PC-9 (cell line): ENCODE measurements at regions not wholly inside any gene's neighbourhood (a gene's known extent, or its start where the extent isn't known, plus 50 kb on each side); places are given as distances from the start of the nearest gene placed in this dataset.

ENCODE experiments used
- BruUV-seq: library from RNA; stranded (reverse); fragments of 400-500 nt; replicated peaks from 2 replicates; lab custom pipeline; 2021; lab: Mats Ljungman, UMichigan
- CTCF ChIA-PET: fragments of 300-600 bp; sonication (Branson Sonifier 250); formaldehyde crosslinking; loops from one replicate; lab custom pipeline; 2022; ENCODE audit warnings: antibody characterized with exemption; lab: Charles Lee
- POLR2A ChIA-PET: fragments of 300-600 bp; sonication (Branson Sonifier 250); formaldehyde crosslinking; loops from one replicate; lab custom pipeline; 2022; ENCODE audit warnings: antibody characterized with exemption; ENCODE audit not compliant: unreplicated experiment; lab: Charles Lee
- DNase-seq, 2 experiments: peaks; one replicate each; pipeline versions ENCODE4 v3.0.0 to v3.0.0-alpha.2; 2015 to 2022; ENCODE audit warnings: mixed read lengths in 1 of 2
- H2AFZ ChIP-seq: fragments of 200-600 bp; sonication (generic); 2 replicates; pipeline ENCODE4 v1.8.1; 2017; ENCODE audit warnings: antibody characterized with exemption
- H3F3A ChIP-seq: fragments of 200-600 bp; sonication (generic); 2 replicates; pipeline ENCODE4 v1.8.1; 2017; ENCODE audit warnings: antibody characterized with exemption, mild to moderate bottlenecking, low read depth; ENCODE audit not compliant: insufficient read depth
- H3K27ac ChIP-seq: fragments of 200-600 bp; sonication (generic); 2 replicates; pipeline ENCODE4 v1.6.1; 2016; ENCODE audit warnings: mixed run types
- H3K27me3 ChIP-seq: fragments of 200-600 bp; sonication (generic); 2 replicates; pipeline ENCODE4 v1.6.1; 2016; ENCODE audit warnings: low read depth, mixed run types; ENCODE audit not compliant: insufficient read depth
- H3K36me3 ChIP-seq: fragments of 200-600 bp; sonication (generic); 2 replicates; pipeline ENCODE4 v1.6.1; 2016; ENCODE audit warnings: low read depth, mixed run types
- H3K4me1 ChIP-seq: fragments of 200-600 bp; sonication (generic); replicated peaks from 2 replicates; pipeline ENCODE4 v1.6.1; 2016; ENCODE audit warnings: mixed run types; ENCODE audit not compliant: insufficient read depth
- H3K4me2 ChIP-seq: fragments of 200-600 bp; sonication (generic); 2 replicates; pipeline ENCODE4 v1.6.1; 2017; ENCODE audit warnings: mixed run types
- H3K4me3 ChIP-seq: fragments of 200-600 bp; sonication (generic); 2 replicates; pipeline ENCODE4 v1.6.1; 2016; ENCODE audit warnings: mixed run types
- H3K79me2 ChIP-seq: fragments of 200-600 bp; sonication (generic); 2 replicates; pipeline ENCODE4 v1.6.1; 2017; ENCODE audit warnings: low read depth, mixed run types
- H3K9me2 ChIP-seq: fragments of 200-600 bp; sonication (generic); 2 replicates; pipeline ENCODE4 v1.8.1; 2017; ENCODE audit warnings: mild to moderate bottlenecking; ENCODE audit not compliant: insufficient read depth
- H3K9me3 ChIP-seq: fragments of 200-600 bp; sonication (generic); 2 replicates; pipeline ENCODE4 v1.8.1; 2016; ENCODE audit warnings: low read depth; ENCODE audit not compliant: insufficient read depth
- H4K20me1 ChIP-seq: fragments of 200-600 bp; sonication (generic); 2 replicates; pipeline ENCODE4 v1.8.1; 2017; ENCODE audit not compliant: insufficient read depth
- CTCF ChIP-seq: fragments of 200-600 bp; sonication (generic); conservative IDR thresholded peaks from 2 replicates; pipeline ENCODE4 v1.6.1; 2017; ENCODE audit warnings: mixed run types, antibody characterized with exemption, mild to moderate bottlenecking, moderate library complexity
- EZH2 ChIP-seq: fragments of 200-600 bp; sonication (generic); IDR thresholded peaks from 2 replicates; pipeline ENCODE4 v1.8.0; 2017; ENCODE audit warnings: antibody characterized with exemption, low read depth
- intact Hi-C: fragments of 100-400 bp; cut with micrococcal nuclease; formaldehyde crosslinking; loops from one replicate; pipeline ENCODE4 v1.10.0; 2022; ENCODE audit not compliant: unreplicated experiment

GRCh38 chr19:16023146-16023915, 53.0 kb upstream of the TPM4 start:
- intact Hi-C loops: no loop called here

GRCh38 chr19:16024266-16025107, 51.8 kb upstream of the TPM4 start:
- no peak for TF ChIP-seq EZH2
- no peaks in the 10 kb centered on the region for H3K9me2 ChIP-seq
- no peak overlapping the region for H3K4me2 ChIP-seq
- no peaks in the 10 kb centered on the region for H3K27me3 ChIP-seq
- peaks cover 10% of the 10 kb centered on the region for H3F3A ChIP-seq
- no peak overlapping the region for H3K4me3 ChIP-seq
- intact Hi-C loops: loop anchor here (1.0 to 5.0 kb wide), 2 partner anchors 158 to 397 kb away; no protein-coding TSS in a partner anchor
- no TSS peak for BruUV-seq
- no peaks in the 10 kb centered on the region for H3K4me1 ChIP-seq
- H2AFZ ChIP-seq: no peak overlapping the region
- no peak overlapping the region for H3K27ac ChIP-seq
- H3K9me3 ChIP-seq: no peaks in the 10 kb centered on the region
- H3K79me2 ChIP-seq: no peaks in the 10 kb centered on the region
- CTCF ChIA-PET: interaction anchor here (1.2 kb wide), 1 partner anchor 17 kb away, joined by 4 read pairs; no protein-coding TSS in a partner anchor
- no peaks in the 10 kb centered on the region for H4K20me1 ChIP-seq
- DNase-seq: no peak
- POLR2A ChIA-PET: no interaction called here
- no peaks in the 10 kb centered on the region for H3K36me3 ChIP-seq

More at GRCh38 chr19:16023146-16023915, 53.0 kb upstream of the TPM4 start:
- H3F3A ChIP-seq: peaks cover 10% of the 10 kb centered on the region
- no TSS peak for BruUV-seq
- no peaks in the 10 kb centered on the region for H3K36me3 ChIP-seq
- no peak for DNase-seq
- ChIA-PET CTCF (no interaction called here), POLR2A (no interaction called here)
- no peak for TF ChIP-seq CTCF
- no peak for TF ChIP-seq EZH2
- no peaks in the 10 kb centered on the region for H4K20me1 ChIP-seq
- H2AFZ ChIP-seq: no peak overlapping the region
- H3K4me3 ChIP-seq: no peak overlapping the region
- no peaks in the 10 kb centered on the region for H3K27me3 ChIP-seq
- no peak overlapping the region for H3K4me2 ChIP-seq
- no peaks in the 10 kb centered on the region for H3K79me2 ChIP-seq
- H3K9me2 ChIP-seq: no peaks in the 10 kb centered on the region
- no peaks in the 10 kb centered on the region for H3K4me1 ChIP-seq
- no peak overlapping the region for H3K27ac ChIP-seq
- no peaks in the 10 kb centered on the region for H3K9me3 ChIP-seq

GRCh38 chr19:16025108-16026101, 50.9 kb upstream of the TPM4 start:
- POLR2A ChIA-PET: interaction anchor here (0.7 kb wide), 1 partner anchor 118 kb away, joined by 3 read pairs; the partner anchor contains the start of gene HSH2D
- Histone ChIP-seq H3K27me3 (no peaks in the 10 kb centered on the region), H3K4me3 (no peak overlapping the region), H3K79me2 (no peaks in the 10 kb centered on the region), H3F3A (peaks cover 10% of the 10 kb centered on the region), H3K4me1 (no peaks in the 10 kb centered on the region), H3K27ac (no peak overlapping the region), H3K4me2 (no peak overlapping the region), H2AFZ (no peak overlapping the region), H3K9me2 (no peaks in the 10 kb centered on the region), H4K20me1 (no peaks in the 10 kb centered on the region), H3K36me3 (no peaks in the 10 kb centered on the region), H3K9me3 (no peaks in the 10 kb centered on the region)
- intact Hi-C loops: loop anchor here (1.0 to 5.0 kb wide), 2 partner anchors 157 to 398 kb away; no protein-coding TSS in a partner anchor
- BruUV-seq: no TSS peak
- DNase-seq: peak; percentile 67 to 81
- TF ChIP-seq EZH2 (no peak), CTCF (peak; percentile 84)
- CTCF ChIA-PET: interaction anchor here (0.5 to 1.2 kb wide), 4 partner anchors 17 to 155 kb away, joined by 3 to 5 read pairs (median 4); no protein-coding TSS in a partner anchor
